ENCODE measurements at regions not wholly inside any gene's neighbourhood (a gene's known extent, or its start where the extent isn't known, plus 50 kb on each side); places are given as distances from the start of the nearest gene placed in this dataset.
A peak's percentile ranks its signal among the peaks of the same experiment; 100 is the strongest.

GRCh38 chr6:22732176-22732970 is 163.0 kb downstream of the HDGFL1 start:
- TF ChIP-seq EZH2 (IDR thresholded peaks at IDR 0.05; ENCODE audit: borderline replicate concordance, low read depth, low read length, severe bottlenecking) = no peak
- Histone ChIP-seq H3K4me1 (ENCODE audit: insufficient read depth, low read length) (no peaks in the 10 kb centered on the region), H3K27me3 (ENCODE audit: insufficient read depth, low read length, poor library complexity) (no peaks in the 10 kb centered on the region), H3K4me2 (ENCODE audit: insufficient read depth, low read length) (no peak overlapping the region), H3K79me2 (ENCODE audit: insufficient read depth, low read length) (no peaks in the 10 kb centered on the region), H3K4me3 (ENCODE audit: low read depth in 1 of 2, low read length in 2 of 2) (no peak overlapping the region), H3K9ac (ENCODE audit: low read depth, low read length) (no peak overlapping the region), H3K36me3 (ENCODE audit: insufficient read depth, low read length) (no peaks in the 10 kb centered on the region), H3K27ac (ENCODE audit: low read length) (no peak overlapping the region), H4K20me1 (ENCODE audit: insufficient read depth, low read length) (no peaks in the 10 kb centered on the region), H2AFZ (ENCODE audit: low read depth, low read length) (no peak overlapping the region), H3K9me3 (ENCODE audit: insufficient read depth, low read length, severe bottlenecking) (no peaks in the 10 kb centered on the region)
- ATAC-seq (ENCODE audit: insufficient read depth, low read depth) (no peak), DNase-seq (no peak)

- Histone ChIP-seq H3K4me1 (ENCODE audit: insufficient read depth, low read length) (no peaks in the 10 kb centered on the region), H4K20me1 (ENCODE audit: insufficient read depth, low read length) (no peaks in the 10 kb centered on the region), H3K9ac (ENCODE audit: low read depth, low read length) (no peak overlapping the region), H3K36me3 (ENCODE audit: insufficient read depth, low read length) (no peaks in the 10 kb centered on the region), H3K27ac (ENCODE audit: low read length) (no peak overlapping the region), H3K4me2 (ENCODE audit: insufficient read depth, low read length) (no peak overlapping the region), H3K9me3 (ENCODE audit: insufficient read depth, low read length, severe bottlenecking) (no peaks in the 10 kb centered on the region), H3K27me3 (ENCODE audit: insufficient read depth, low read length, poor library complexity) (no peaks in the 10 kb centered on the region), H3K79me2 (ENCODE audit: insufficient read depth, low read length) (no peaks in the 10 kb centered on the region), H3K4me3 (ENCODE audit: low read depth in 1 of 2, low read length in 2 of 2) (no peak overlapping the region), H2AFZ (ENCODE audit: low read depth, low read length) (peak overlapping the region; percentile 53; the same call in 1 of the 2 replicates)
- TF ChIP-seq, protein P1, sequence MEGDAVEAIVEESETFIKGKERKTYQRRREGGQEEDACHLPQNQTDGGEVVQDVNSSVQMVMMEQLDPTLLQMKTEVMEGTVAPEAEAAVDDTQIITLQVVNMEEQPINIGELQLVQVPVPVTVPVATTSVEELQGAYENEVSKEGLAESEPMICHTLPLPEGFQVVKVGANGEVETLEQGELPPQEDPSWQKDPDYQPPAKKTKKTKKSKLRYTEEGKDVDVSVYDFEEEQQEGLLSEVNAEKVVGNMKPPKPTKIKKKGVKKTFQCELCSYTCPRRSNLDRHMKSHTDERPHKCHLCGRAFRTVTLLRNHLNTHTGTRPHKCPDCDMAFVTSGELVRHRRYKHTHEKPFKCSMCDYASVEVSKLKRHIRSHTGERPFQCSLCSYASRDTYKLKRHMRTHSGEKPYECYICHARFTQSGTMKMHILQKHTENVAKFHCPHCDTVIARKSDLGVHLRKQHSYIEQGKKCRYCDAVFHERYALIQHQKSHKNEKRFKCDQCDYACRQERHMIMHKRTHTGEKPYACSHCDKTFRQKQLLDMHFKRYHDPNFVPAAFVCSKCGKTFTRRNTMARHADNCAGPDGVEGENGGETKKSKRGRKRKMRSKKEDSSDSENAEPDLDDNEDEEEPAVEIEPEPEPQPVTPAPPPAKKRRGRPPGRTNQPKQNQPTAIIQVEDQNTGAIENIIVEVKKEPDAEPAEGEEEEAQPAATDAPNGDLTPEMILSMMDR (IDR thresholded peaks at IDR 0.05; ENCODE audit: borderline replicate concordance, extremely low read depth, low read length, poor library complexity, severe bottlenecking) = no peak
- no peak for TF ChIP-seq EZH2 (IDR thresholded peaks at IDR 0.05; ENCODE audit: borderline replicate concordance, low read depth, low read length, severe bottlenecking)
- ATAC-seq (ENCODE audit: insufficient read depth, low read depth) (no peak), DNase-seq (no peak)
Measured at GRCh38 chr6:22736740-22737139, 167.4 kb downstream of the HDGFL1 start.

GRCh38 chr6:22737331-22737730 is 168.0 kb downstream of the HDGFL1 start:
- H4K20me1 ChIP-seq (ENCODE audit: insufficient read depth, low read length) = no peaks in the 10 kb centered on the region
- ATAC-seq (ENCODE audit: insufficient read depth, low read depth) (no peak), DNase-seq (peak; percentile 22)
- TF ChIP-seq EZH2 (IDR thresholded peaks at IDR 0.05; ENCODE audit: borderline replicate concordance, low read depth, low read length, severe bottlenecking) = no peak
- TF ChIP-seq, protein P1 (IDR thresholded peaks at IDR 0.05; ENCODE audit: borderline replicate concordance, extremely low read depth, low read length, poor library complexity, severe bottlenecking) = peak; percentile 57
- H3K9ac ChIP-seq (ENCODE audit: low read depth, low read length) = no peak overlapping the region
- H3K27me3 ChIP-seq (ENCODE audit: insufficient read depth, low read length, poor library complexity) = no peaks in the 10 kb centered on the region
- H3K79me2 ChIP-seq (ENCODE audit: insufficient read depth, low read length) = no peaks in the 10 kb centered on the region
- no peak overlapping the region for H2AFZ ChIP-seq (ENCODE audit: low read depth, low read length)
- H3K4me2 ChIP-seq (ENCODE audit: insufficient read depth, low read length) = no peak overlapping the region
- H3K4me1 ChIP-seq (ENCODE audit: insufficient read depth, low read length) = no peaks in the 10 kb centered on the region
- no peaks in the 10 kb centered on the region for H3K36me3 ChIP-seq (ENCODE audit: insufficient read depth, low read length)
- H3K9me3 ChIP-seq (ENCODE audit: insufficient read depth, low read length, severe bottlenecking) = no peaks in the 10 kb centered on the region
- no peak overlapping the region for H3K4me3 ChIP-seq (ENCODE audit: low read depth in 1 of 2, low read length in 2 of 2)
- H3K27ac ChIP-seq (ENCODE audit: low read length) = no peak overlapping the region

DNA sequence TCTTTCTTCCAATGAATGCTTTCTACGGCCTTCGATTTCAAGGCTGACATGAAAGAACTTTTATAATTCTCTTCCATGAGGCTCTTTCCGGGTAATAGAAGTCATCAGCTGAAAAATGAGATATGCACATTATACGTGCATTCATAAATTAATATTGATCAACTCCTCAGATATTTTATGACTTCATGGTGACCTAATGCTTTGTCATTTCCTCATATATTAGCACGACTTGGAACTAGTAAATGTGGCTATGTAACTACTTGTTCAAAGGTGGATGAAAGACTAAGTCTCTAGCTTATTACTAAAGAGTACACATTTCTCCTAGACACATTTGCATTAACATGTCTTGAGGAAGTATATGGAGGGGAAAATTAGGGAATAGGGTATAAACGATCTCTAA is 168.8 kb downstream of the HDGFL1 start:
- no peak for ATAC-seq (ENCODE audit: insufficient read depth, low read depth)
- H3K4me2 ChIP-seq (ENCODE audit: insufficient read depth, low read length) = no peak overlapping the region

More for the DNA sequence above, 168.8 kb downstream of the HDGFL1 start:
- H3K4me1 ChIP-seq (ENCODE audit: insufficient read depth, low read length) = no peaks in the 10 kb centered on the region
- H3K27me3 ChIP-seq (ENCODE audit: insufficient read depth, low read length, poor library complexity) = no peaks in the 10 kb centered on the region
- no peaks in the 10 kb centered on the region for H3K36me3 ChIP-seq (ENCODE audit: insufficient read depth, low read length)
- no peaks in the 10 kb centered on the region for H3K9me3 ChIP-seq (ENCODE audit: insufficient read depth, low read length, severe bottlenecking)
- no peak for DNase-seq
- H2AFZ ChIP-seq (ENCODE audit: low read depth, low read length) = no peak overlapping the region
- no peak for TF ChIP-seq EZH2 (IDR thresholded peaks at IDR 0.05; ENCODE audit: borderline replicate concordance, low read depth, low read length, severe bottlenecking)
- TF ChIP-seq, protein P1 (IDR thresholded peaks at IDR 0.05; ENCODE audit: borderline replicate concordance, extremely low read depth, low read length, poor library complexity, severe bottlenecking) = no peak
- no peaks in the 10 kb centered on the region for H3K79me2 ChIP-seq (ENCODE audit: insufficient read depth, low read length)
- no peaks in the 10 kb centered on the region for H4K20me1 ChIP-seq (ENCODE audit: insufficient read depth, low read length)
- H3K9ac ChIP-seq (ENCODE audit: low read depth, low read length) = no peak overlapping the region
- no peak overlapping the region for H3K27ac ChIP-seq (ENCODE audit: low read length)
- H3K4me3 ChIP-seq (ENCODE audit: low read depth in 1 of 2, low read length in 2 of 2) = no peak overlapping the region

Measured in DND-41 (cell line).